CD4-positive, alpha-beta T cell treated with Interleukin-2 at 100 ng/mL for 4 hours (primary cell): ENCODE measurements at regions not wholly inside any gene's neighbourhood (a gene's known extent, or its start where the extent isn't known, plus 50 kb on each side); places are given as distances from the start of the nearest gene placed in this dataset.

Source experiments
- DNase-seq: peaks from one replicate; pipeline ENCODE4 v3.0.0-alpha.2; 2020; ENCODE audit warnings: low spot score

DNA sequence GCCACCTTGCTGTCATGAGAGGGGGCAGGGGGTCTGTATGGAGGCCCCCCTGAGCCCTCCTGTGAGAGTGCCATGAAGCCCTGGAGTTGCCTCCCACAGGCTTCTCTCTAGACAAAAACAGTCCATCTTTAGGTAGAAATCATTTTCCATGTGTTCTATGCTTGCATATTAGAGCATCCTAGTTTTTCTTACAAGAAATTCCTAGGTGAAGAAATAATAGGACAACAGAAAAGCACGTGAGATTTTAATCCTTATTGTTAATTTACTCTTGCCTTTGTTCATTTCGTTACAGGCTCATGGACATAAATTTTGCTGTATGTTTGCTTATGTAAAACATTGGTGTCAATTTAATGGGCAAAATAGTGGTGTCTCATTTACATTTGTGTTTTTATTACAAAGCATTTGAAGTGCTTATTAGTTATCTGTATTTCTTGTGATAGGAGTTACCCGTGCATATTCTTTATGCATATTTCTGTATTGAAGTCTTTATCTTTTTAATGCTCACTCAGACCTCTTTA lies 336.9 kb upstream of the RAB6C start:
- no peak for DNase-seq

DNA sequence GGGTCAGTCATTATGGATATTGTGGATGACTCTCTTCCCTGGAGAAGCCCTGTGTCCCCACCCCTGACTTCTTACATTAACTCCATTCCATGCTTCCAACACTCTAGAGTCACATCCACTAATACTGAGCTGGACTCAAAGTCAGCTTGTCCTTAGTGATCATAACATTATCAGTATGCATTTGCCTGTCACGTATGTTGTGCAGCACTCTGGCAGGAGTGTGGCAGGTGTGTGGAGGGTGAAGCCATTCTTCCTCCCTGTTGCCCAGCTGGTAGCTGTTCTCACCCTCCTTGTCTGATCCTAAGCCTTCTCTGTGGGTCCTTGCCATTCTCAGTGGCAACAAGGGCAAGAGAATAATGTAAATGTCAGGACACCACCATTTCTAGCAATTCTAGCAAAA lies 334.1 kb upstream of the RAB6C start:
- DNase-seq: no peak

DNA sequence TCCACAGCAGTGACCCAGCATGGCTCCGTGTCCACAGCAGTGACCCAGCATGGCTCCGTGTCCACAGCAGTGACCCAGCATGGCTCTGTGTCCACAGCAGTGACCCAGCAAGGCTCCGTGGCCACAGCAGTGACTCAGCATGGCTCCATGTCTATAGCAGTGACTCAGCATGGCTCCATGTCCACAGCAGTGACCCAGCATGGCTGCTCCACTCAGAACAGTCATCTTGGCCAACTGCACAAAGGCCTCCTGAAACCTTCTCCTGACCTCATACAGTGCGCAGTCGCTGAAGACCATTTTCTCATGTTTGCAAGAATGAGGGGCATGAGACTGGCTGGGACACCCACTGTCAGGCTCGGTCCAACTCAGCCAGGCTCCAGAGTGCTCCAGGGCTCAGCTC lies 333.4 kb upstream of the RAB6C start:
- DNase-seq: no peak

DNA sequence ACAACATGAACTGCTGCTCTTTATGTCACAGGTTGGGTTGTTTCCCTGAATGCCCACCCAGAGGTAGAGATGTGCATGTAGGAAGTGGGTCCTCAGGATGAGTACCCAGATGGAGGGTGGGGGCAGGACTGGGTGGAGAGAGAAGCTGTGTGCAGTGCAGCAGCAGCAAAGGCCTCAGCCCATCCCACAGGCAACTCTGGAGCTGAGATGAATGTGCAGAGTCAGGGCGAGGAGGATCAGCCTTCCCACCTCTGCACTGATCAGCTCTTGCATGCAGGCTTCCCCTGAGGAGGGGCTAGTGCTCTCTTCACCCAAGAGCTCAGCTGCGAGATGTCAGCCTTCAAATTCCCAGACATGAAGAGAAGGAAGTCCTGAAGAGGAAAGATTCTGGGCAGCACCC lies 326.2 kb upstream of the RAB6C start:
- no peak for DNase-seq

DNA sequence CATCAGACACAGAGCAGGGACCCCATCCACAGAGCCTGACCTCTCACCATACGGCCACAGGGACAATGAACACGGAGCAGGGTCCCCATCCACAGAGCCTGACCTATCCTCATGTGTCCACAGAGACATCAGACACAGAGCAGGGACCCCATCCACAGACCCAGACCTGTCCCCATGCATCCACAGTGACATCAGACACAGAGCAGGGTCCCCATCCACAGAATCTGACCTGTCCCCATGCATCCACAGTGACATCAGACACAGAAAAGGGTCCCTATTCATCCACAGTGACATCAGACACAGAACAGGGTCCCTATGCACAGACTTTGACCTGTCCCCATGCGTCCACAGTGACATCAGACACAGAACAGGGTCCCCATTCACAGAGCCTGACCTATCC lies 325.1 kb upstream of the RAB6C start:
- DNase-seq: no peak

DNA sequence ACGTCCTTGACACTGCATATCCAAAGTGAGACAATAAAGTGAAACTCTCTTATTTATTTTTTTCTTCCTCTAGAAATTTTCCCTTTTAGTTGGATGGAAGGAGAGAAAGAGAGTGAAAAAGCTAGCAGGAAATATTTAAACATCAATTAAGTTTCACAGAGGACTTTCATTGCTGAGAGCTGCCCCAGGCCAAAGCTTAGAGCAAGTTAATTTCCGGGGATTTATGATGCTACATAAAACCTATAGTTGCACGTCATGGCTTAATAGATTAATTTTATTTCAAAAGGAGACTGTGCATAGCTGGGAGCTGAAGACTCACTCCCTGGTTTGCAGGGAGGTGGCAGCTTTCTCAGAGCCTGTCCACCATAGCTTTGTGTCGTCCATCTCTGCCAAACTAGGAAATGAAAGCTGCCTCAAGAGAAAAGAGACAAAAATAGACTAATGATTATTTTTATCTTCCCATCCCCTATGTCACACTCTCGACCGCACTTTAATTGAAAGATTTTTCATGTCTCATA lies 323.3 kb upstream of the RAB6C start:
- no peak for DNase-seq

DNA sequence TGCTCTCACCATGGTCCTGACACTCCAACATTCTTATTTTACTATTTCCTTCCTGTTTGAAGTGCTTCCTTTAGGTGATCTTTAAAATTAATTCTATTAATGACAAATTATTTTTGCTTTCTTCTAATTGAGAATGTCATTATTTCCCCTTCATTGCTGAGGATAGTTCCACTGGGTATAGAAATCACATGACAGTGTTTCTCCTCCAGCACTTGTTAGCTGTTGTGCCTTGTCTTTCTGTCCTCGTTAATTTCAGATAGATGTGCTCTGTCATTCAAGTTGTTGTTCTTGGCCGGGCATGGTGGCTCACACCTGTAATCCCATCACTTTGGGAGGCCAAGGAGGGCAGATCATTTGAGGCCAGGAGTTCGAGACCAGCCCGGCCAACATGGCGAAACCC lies 321.0 kb upstream of the RAB6C start:
- DNase-seq: no peak

DNA sequence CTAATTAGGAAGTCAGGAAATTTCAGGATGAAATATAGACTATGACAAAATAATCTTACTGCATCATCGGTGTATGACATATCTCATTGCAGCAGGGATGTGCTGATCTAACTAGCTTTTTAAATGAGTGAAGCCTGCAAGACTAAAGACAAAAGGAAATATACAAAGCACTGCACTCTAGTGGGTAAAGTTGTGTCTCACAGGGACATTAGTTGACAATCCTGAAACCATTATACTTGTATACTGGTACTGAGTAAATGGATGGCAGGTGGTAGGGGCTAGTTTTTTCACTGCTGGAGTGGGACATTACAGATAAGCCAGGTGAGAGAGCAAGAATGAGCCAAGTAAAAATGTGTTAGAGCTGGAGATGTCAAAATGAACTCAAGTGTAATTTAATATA lies 317.5 kb upstream of the RAB6C start:
- no peak for DNase-seq

DNA sequence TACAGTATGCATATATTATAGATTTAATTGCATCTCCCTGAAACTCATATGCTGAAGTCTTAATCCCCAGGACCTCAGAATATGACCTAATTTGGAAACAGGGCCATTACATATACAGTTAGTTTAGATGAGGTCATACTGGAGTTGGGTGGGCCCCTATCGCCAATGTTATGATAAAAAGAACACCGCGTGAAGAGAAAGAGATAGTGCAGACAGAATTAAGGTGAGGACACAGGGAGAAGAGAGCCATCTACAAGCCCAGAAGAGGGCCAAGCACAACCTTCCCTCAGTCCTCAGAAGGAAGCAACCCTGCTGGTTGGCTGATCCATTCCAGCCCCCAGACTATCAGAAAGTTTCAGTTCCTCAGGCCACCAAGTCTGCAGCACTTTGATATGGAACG lies 311.9 kb upstream of the RAB6C start:
- DNase-seq: no peak

DNA sequence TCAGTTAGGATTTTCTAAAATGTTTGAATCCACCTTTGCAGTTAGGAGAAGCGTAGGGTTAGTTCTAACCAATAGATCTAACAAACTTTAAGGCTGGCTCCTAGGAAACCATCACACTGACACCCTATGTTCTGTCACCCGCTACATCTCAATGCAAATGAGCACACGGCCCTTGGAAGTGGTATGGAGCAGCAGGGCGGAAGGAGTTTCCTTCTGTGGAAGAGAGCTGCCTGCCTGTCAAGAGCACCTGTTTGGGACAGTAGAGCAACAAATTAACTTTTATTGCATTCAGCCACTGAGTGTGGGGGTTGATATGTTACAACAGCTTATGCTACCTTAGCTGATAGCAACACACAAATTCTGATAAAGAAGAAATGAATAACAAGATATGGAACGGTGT lies 306.9 kb upstream of the RAB6C start:
- no peak for DNase-seq

DNA sequence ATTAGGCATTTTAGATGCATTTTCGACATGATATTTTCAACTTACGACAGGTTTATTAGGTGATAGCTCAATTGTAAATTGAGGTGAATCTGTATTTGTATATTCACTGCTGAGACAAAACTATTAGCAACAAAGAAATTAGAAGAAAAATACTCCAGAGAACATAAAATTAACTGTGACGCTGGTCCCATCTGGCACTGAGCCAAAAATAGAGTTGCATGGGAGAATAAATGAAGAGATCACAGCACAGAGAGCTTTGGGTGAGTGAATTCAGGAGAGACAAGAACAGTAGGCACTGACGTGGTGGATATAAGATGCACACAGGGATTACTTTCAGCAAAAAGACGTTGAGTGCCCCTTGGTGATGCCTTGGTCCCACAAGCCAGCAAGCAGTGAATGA lies 306.2 kb upstream of the RAB6C start:
- DNase-seq: no peak

DNA sequence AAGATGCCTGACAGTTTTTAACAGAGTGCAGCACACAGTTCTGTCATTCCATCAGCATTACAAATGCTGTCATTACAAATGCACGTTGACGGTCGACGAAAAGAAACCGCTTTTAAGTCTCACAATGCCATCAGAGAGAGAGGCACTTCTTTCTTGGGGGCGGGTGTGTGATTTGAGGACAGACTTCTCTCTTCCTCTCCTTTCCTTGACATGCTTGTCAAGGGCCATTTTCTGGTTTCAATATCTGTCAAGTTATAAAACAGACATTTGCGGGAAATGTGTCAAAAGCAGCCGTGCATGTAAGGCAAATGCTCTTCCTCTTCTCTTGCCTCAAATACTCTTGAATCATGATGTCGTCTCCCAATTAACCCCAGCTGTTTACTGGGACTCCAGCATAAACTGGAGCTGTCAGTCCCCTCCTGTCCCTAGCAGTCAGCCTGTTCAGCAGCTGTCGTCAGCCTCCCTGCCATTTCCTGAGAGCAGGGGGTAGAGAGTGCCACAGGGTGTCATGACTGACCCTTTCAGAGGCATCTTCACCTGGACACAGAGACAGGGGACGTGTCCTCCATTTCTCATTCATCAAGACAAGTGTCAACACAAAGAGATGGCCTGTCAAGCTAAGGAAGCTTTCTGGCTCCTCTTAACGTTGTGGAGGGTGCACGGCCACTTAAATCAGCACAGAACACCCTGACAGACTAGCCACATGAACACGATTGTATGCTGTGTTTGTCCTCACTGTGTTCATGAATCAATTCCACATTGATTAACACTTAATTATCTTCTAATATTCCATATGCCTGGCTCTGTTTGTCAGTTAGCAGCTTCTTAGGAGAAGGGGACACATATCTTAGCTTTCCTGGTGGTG lies 305.4 kb upstream of the RAB6C start:
- no peak for DNase-seq

DNA sequence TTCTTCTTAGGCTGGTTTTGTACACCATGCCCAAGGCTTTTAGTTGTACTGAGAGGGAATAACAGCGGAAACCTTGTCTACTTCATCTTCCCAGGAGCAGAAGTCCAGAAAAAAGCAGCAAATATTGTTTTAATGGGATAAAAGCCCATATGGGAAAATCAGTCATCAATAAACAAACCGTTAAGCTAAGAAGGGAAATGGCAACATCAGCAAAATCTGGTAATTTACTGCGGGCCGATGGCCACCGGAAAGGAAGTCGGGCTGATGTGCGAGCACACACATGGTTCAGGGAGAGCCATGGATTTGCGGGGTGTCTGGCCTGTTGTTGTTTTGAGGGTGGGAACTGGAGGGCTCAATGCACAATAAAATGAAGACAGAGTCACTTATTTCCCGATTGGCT lies 300.7 kb upstream of the RAB6C start:
- no peak for DNase-seq

DNA sequence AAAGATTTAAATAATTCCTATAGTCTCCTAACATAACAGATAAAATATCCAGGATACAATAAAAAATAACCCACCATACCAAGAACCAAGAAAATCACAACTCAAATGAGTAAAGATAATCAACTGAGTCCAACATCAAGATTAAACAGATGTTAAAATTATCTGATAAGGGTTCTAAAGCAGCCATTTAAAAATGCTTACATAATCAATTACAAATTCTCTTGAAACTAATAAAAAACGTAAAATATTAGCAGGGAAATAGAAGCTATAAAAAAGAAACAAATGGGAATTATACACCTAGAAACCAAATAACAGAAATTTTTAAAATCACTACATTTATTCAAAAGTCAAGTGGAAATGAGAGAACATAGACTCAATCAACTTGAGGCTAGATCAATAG lies 297.7 kb upstream of the RAB6C start:
- no peak for DNase-seq

DNA sequence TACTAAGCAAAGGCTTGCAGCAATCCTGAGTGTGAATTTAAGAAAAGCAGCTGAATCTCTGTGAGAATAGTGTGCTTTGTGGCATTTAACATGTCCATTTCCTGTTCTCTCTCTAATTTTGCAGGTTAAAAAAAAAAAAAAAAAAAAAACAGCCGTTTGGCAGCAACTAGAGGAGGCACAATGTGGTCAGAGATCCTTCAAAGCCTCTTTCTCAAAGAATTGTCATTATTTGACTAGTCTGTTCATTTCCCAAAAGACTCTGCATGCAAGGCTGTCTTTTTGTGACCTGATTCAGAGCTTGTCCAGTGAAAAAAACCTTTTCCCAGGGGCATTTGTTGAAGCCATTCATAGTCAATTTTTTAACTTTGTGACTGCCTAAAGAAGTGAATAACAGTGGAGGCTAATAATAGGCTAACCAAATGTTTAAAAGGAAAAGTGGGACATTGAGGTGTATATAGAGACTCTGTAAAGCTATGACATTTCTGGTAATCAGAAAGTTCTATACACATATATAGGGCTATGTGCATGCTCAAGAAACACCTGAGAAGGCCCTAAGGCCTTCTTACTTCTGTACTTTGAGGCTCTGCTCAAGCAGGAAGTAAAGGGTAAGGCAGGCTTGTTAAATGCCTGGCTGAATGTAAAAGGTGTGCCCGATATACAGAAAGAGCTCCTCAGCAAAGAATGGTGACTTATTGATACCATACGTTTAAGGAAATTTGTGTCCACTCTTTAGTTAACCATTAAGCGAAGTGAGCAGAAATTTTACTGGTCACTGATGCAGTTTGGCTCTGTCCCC lies 289.6 kb upstream of the RAB6C start:
- DNase-seq: no peak

DNA sequence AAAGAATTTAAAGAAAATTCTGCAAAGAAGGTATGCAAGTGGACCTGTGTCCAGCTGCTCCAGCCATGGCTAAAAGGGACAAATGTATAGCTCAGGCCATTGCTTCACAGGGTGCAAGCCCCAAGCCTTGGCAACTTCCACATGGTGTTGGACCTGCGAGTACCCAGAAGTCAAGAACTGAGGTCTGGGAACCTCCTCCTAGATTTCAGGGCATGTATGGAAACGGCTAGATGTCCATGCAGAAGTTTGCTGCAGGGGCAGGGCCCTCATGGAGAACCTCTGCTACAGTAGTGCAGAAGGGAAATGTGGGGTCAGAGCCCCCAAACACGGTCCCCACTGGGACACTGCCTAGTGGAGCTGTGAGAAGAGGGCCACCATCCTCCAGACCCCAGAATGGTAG lies 284.0 kb upstream of the RAB6C start:
- no peak for DNase-seq

DNA sequence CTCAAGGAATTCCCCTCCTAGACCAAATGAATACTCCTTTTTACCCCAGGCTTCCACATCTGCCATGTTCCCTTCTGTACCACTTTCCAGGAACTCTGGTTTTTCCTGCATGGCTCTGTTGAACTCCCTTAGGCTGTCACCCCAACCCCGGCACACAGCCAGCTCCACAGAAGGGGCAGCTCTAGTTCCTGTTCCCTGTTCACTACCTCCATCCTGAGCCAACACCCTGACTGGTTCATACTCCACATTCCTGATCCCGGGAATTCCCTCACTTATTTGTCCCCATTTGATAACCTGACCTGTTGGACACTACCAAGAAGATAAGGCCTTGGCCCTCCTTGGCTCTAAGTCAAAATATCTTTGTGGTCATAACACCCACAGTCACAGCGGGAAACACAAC lies 280.9 kb upstream of the RAB6C start:
- DNase-seq: no peak

DNA sequence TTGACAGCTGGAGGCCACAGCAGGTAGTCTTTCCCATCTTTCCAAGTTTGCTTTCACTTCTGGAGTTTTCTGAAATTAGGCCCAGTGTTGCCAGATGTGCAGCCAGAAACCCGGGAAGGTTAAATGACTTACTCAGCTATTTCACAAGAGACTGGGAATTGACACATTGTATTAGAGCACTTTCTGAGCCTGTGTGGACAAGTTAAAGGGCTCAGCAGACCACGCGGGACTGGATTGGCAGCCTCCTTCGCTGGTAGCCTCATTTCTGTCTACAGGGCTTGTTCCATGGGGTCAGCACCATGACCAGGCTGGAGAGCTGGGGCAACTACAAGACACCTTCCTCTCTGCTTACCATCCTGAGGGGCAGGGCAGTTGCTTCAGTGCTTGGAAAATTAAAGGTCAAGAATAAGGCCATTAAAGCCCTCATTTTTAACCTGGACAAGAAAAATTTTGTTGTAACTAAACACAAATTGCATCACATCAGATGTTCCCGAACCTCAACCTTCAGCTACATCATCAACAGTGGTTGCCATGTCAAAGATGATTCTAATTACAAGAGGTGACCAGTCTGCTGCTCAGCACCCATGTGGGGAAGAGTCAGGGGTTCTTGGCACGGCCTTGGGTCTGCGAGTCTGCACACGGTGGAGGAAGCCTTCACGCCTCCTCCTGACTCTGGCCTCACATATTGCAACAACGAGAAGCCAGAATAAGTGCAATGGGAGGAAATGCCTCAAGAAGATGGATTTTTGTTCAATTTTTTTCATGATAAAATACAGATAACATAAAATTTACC lies 279.5 kb upstream of the RAB6C start:
- DNase-seq: no peak

DNA sequence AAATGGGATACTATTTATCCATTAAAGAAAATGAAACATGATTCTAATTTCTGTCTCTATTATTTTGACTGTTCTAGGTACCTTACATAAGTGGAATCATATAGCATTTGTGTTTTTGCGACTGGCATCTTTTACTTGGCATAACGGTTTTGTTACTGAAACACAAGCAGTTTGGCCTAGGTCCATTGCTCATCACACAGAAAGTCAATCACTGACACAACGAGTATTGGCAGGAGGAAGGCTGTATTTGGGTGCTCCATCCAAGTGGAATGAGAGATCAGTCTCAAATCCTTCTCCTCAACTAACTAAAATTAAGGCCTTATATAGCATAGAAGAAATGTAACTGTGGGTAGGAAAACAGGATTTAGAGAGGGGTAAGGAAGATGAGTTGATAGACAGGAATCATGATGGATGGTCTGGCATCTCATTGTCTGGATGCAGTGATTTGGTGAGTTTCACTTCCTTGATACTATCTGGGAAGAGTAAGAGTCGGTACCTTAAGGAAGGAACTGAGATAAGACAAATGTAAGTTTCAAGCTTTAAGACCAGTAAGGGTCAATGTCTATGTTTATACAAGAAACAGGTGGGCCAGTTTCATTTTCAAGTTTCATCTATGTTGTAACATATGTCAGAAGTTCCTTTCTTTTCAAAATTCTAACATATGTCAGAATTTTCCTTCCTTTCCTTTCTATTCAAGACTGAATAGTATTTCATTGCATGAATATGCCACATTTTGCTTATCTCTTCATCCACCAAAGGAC lies 276.9 kb upstream of the RAB6C start:
- DNase-seq: no peak

DNA sequence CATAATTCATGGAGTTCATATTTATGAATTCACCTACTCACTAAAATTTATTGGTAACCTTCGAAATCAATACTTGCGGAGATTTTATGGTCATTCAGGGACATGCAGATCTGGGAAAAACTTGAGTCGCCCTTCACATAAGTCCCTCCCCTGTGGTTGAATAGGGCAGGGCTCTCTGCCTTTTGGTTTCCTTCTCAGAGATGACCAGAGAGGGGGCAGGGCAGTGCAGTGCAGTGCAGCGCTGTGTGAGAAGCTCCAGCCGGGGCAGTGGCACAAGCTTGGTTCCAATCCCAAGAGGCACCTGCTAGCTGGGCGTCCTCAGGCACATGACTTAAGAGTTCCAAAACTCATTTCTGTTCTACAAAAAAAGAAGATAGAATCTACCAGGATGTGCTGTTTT lies 274.4 kb upstream of the RAB6C start:
- DNase-seq: no peak

DNA sequence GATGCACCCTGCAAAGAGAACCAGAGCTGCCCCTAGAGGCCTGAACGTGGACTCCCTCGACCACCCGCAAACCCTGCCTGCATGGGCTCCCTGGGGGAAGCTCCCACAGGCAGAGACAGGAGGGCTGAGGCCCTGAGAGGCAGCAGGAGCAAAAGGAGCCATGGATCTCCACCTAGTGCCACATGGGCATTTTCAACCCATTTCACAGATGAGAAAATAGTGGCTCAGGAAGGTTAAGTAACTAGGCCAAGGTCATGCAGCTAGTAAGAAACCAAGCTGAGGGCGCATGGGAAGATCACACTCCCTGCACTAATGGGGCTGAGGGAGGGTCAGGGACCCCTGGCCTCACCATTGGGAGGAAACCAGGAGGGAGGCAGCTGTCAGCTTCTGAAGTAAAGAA lies 271.7 kb upstream of the RAB6C start:
- DNase-seq: no peak
